Right lobe of liver (tissue), 4 donors: ENCODE measurements at regions not wholly inside any gene's neighbourhood (a gene's known extent, or its start where the extent isn't known, plus 50 kb on each side); places are given as distances from the start of the nearest gene placed in this dataset.

Experiments
- CTCF ChIP-seq, 4 donors: fragments of 200-600 bp in 3 of 4; fragments of 450-650 bp in 1 of 4; IDR thresholded peaks; one replicate each; pipeline versions ENCODE4 v1.5.1 to v1.8.0; 2016 to 2022; ENCODE audit warnings: antibody characterized with exemption in 4 of 4, mild to moderate bottlenecking in 2 of 4
- POLR2A ChIP-seq: fragments of 450-650 bp; IDR thresholded peaks from one replicate; pipeline ENCODE4 v1.6.1; 2017; ENCODE audit warnings: antibody characterized with exemption, mild to moderate bottlenecking
- donor health status: DM: no; HTN: no; CAD: no.
- donor health status: DM: no; HTN: no; CAD: no.
- donor health status: DM: no; HTN: yes; CAD: no.

- TF ChIP-seq CTCF (IDR thresholded peaks at IDR 0.05) (no peak), POLR2A (no peak)
These were observed 140.2 kb upstream of the TIAM1 start for GRCh38 chr21:31484219-31484618.
